Stimulated activated naive CD8-positive, alpha-beta T cell treated with anti-CD3 and anti-CD28 coated beads, Interleukin-15, Interleukin-2, amounts not matched to agents 100 U/mL and 50 U/mL, for 24 hours (primary cell): ENCODE measurements at regions not wholly inside any gene's neighbourhood (a gene's known extent, or its start where the extent isn't known, plus 50 kb on each side); places are given as distances from the start of the nearest gene placed in this dataset.
"Not testable (repeated sequence)": the region's sequence is repeated elsewhere in the genome, so short reads cannot be mapped to it uniquely, and the experiment has no call there.

ENCODE experiments used
- ATAC-seq: fragments of 150-1000 bp; cut with Tn5 transposase; one replicate; pipeline ENCODE4 v1.10.0; 2021
- DNase-seq: peaks from one replicate; pipeline ENCODE4 v3.0.0; 2021

DNA sequence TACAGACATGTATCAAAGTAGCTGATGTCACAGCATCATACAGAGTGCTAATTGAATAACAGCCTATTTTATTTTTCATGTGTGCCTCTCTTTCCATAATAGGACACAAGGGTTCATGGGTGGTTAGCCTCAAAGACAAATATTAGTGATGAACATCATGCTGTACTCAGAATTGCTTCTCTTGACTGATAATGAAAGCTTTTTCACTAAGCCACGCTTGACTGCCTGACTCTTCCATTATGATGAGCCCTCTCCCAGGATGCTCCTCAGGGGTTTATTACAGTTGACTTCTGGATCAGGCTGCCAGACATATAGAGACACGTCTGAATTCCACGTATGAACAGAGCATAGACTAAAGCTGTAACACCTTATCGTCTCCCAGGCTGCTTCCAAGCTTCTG is 2757.5 kb downstream of the PCDH7 start:
- ATAC-seq = no peak
- DNase-seq = no peak

DNA sequence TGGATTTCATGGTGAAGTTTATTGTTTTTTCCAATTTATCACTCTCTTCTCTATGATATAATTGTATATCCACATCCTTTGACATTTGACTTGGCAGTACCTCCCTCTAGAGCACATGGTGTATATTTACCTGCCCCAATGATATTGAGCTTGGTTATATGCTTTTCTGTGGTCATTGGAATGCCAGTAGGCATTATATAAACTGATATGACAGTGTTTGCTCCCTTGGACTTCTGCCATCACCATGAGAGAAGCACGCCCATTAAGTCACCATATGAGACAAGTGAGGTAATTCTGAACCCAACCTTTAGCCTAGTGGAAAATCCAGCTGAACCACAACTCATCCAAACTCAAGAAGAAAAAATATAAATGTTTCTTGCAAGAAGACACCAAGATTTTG is 2761.5 kb downstream of the ARAP2 start:
- ATAC-seq (no peak), DNase-seq (no peak)

DNA sequence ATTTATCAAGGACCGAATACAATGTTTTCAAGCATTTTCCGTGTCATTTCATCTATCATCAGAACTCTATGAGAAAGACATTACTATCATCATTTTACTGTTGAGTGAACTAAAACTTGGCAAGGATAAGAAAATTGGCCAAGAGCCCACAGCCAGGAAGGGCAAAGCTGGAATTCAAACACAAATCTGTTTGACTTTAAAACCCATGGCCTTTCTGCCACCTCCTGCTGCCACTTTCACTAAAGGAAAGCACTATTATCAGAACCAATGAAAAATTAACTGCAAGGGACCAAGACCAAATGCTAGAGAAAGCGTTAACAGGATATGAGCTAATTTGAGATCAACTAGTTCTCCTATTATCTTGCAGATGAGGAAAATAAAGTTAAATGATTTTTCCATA is 2759.2 kb downstream of the ARAP2 start:
- DNase-seq = no peak
- no peak for ATAC-seq

GRCh38 chr4:33493231-33493630 is 2751.1 kb downstream of the ARAP2 start:
- no peak for ATAC-seq
- DNase-seq = no peak

GRCh38 chr4:33494150-33494549 is 2750.2 kb downstream of the ARAP2 start:
- no peak for DNase-seq
- no peak for ATAC-seq

DNA sequence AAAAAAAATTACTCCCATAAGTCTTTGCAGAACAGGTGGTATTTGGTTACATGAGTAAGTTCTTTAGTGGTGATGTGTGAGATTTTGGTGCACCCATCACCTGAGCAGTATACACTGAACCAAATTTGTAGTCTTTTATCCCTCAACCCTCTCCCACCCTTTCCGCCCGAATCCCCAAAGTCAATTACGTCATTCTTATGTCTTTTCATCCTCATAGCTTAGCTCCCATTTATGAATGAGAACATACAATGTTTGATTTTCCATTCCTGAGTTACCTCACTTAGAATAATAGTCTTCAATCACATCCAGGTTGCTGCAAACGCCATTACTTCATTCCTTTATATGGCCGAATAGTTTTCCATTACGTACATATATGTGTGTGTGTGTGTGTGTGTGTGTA is 2742.7 kb downstream of the ARAP2 start:
- DNase-seq, ATAC-seq: not testable (repeated sequence)

- ATAC-seq = no peak
Measured at GRCh38 chr4:33512397-33512796, 2731.9 kb downstream of the ARAP2 start.

DNA sequence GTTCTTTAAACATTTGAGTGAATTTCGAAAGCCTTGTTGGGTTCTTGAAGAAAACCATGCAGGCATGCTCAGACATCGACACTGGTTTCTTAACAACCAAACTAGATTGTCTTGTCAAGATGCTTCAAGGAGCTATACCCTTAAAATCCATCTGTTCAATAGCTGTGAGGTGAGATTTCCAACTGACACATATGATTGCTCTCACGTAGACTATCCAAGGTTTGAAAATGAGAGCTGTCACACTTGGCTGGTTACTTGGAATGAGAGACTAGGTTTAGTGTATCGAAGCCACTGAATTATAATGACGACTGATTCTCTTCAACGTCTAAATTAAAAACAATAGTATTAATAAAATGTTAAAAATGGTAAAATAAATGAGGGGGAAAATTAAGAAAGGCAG is 2725.5 kb downstream of the ARAP2 start:
- DNase-seq = no peak
- no peak for ATAC-seq

More at GRCh38 chr4:33512397-33512796, 2731.9 kb downstream of the ARAP2 start:
- no peak for DNase-seq

DNA sequence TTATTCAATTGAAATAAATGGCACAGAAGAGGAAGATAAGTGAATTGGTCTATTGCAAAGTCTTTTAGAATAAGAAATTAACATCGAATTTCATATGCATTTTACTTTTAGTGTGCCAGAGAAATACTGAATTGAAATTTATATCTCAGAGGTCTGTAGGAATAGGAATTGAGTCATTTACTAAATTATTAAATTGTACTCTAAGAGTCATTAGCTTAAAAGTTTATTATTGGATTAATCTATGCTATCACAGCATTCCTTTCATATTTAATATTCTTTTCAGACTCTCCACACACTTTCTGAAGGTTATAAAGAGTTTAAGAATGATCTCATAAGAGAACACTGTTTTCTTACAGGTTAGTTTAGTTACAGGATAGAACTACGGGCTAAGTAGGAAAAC is 2711.5 kb downstream of the ARAP2 start:
- ATAC-seq = no peak
- DNase-seq = no peak

- ATAC-seq (no peak), DNase-seq (no peak)
Measured at GRCh38 chr4:33536898-33537297, 2707.4 kb downstream of the ARAP2 start.

GRCh38 chr4:33537527-33537926 is 2706.8 kb downstream of the ARAP2 start:
- ATAC-seq (no peak), DNase-seq (no peak)

- DNase-seq (no peak), ATAC-seq (no peak)
Measured at GRCh38 chr4:33543941-33544450, 2700.3 kb downstream of the ARAP2 start.

- ATAC-seq = no peak
- no peak for DNase-seq
Measured at GRCh38 chr4:33551244-33551643, 2693.1 kb downstream of the ARAP2 start.

DNA sequence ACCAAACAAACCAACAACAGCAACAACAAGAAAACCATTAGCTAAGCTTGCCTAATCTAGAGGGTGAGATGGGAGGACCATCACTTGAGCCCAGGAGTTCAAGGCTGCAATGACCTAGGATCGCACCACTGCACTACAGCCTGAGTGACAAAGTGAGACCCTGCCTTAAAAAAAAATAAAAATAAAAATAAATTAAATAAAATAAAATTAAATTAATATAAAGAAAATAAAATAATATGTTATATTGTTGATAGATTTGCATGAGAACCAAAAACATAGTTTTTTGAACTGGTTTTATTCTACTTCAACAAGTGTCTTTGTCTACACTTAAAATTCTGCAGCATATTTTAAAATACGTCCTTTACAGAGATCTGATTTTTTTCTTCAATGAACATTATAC is 2683.1 kb downstream of the ARAP2 start:
- ATAC-seq (no peak), DNase-seq (no peak)

GRCh38 chr4:33566649-33567048 is 2677.7 kb downstream of the ARAP2 start:
- no peak for DNase-seq
- ATAC-seq = no peak

- no peak for DNase-seq
- ATAC-seq = no peak
Measured at GRCh38 chr4:33577791-33578190, 2666.5 kb downstream of the ARAP2 start.

DNA sequence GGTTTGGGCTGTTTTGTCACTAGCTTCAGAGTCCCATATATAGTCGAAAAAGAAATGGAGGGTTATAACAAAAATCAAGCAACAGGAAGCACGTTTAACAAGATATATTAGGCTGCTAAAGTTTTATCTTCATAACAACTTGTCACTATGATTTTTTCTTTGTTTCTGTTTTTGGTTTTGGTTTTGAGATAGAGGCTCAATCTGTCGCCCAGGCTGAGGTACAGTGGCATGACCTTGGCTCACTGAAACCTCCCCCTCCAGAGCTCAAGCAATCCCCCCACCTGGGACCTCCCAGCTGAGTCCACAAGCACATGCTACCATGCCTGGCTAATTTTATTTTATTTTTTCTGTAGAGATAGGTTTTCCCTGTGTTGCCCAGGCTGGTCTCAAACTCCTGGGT is 2664.4 kb downstream of the ARAP2 start:
- DNase-seq = no peak
- no peak for ATAC-seq

GRCh38 chr4:33592701-33593100 is 2651.6 kb downstream of the ARAP2 start:
- DNase-seq (no peak), ATAC-seq (no peak)

- peak; percentile 32 for ATAC-seq
- no peak for DNase-seq
Measured at GRCh38 chr4:33606951-33607350, 2637.4 kb downstream of the ARAP2 start.

DNA sequence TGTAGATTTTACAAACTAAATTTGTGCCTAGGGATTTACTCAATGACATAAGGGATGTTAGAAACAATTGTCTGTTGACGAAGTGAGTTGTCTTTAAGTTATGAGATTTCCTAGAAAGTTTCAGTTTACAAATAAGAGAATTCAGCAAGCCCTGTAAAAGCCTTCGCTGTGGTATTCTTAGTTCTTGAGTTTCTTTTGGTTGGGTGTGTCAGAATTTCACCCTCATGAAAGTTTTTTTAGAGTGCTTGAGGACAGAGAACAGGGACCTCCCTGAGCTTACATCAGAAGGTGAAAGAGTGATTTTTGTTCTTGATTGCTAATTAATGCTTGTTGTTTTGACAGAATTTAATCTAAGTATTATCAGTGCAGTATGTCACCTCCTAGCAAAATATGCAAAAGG is 2628.2 kb downstream of the ARAP2 start:
- ATAC-seq (no peak), DNase-seq (no peak)

- DNase-seq (no peak), ATAC-seq (no peak)
Measured at GRCh38 chr4:33625748-33626147, 2618.6 kb downstream of the ARAP2 start.

- ATAC-seq = no peak
- DNase-seq = no peak
Measured at GRCh38 chr4:33626221-33626620, 2618.1 kb downstream of the ARAP2 start.

- DNase-seq (no peak), ATAC-seq (no peak)
Measured at GRCh38 chr4:33628296-33628695, 2616.0 kb downstream of the ARAP2 start.

DNA sequence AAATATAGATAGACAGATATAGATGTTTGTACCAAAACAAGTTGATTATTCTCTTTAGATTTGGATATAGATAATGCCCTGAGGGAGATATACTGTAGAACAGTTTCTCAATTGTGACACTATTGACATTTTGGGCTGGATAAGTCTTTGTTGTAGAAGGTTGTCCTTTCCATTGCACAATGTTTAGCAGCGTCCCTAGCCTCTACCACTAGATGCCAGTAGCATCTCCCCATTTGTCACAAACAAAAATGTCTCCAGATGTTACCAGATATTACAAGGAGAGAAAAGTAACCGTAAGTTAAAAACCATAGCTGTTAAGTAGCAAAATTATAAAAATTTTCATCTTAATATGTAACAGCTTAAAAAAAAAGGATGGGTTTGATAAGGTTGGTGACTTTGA is 2595.3 kb downstream of the ARAP2 start:
- DNase-seq (no peak), ATAC-seq (no peak)

GRCh38 chr4:33649471-33649870 is 2594.8 kb downstream of the ARAP2 start:
- DNase-seq (no peak), ATAC-seq (no peak)
